Mammary epithelial cell (primary cell): ENCODE measurements at regions not wholly inside any gene's neighbourhood (a gene's known extent, or its start where the extent isn't known, plus 50 kb on each side); places are given as distances from the start of the nearest gene placed in this dataset.

ENCODE experiments used
- CTCF ChIP-seq, 2 donors: IDR thresholded peaks in 1 of 2; conservative IDR thresholded peaks in 1 of 2; 2 replicates each; pipeline ENCODE4 v1.5.1; 2011 to 2012; ENCODE audit warnings: inconsistent platforms in 2 of 2, low read length in 2 of 2, mild to moderate bottlenecking in 2 of 2, control low read depth in 1 of 2, low read depth in 1 of 2; ENCODE audit not compliant: insufficient read depth in 1 of 2; ENCODE audit errors: extremely low read depth in 1 of 2
- EZH2 ChIP-seq: IDR thresholded peaks from 2 replicates; pipeline ENCODE4 v1.6.1; 2012; ENCODE audit warnings: low read length, inconsistent platforms, borderline replicate concordance

GRCh38 chr6:133705731-133706130, 183.2 kb upstream of the TCF21 start:
- TF ChIP-seq EZH2 = no peak
- TF ChIP-seq CTCF (conservative IDR thresholded peaks at IDR 0.05 in 1 of 2, IDR thresholded peaks at IDR 0.05 in 1 of 2; ENCODE audit: extremely low read depth in 1 of 2, insufficient read depth in 1 of 2, low read depth in 1 of 2, low read length in 2 of 2) = no peak
